HG02970 (cell line): ENCODE measurements at regions not wholly inside any gene's neighbourhood (a gene's known extent, or its start where the extent isn't known, plus 50 kb on each side); places are given as distances from the start of the nearest gene placed in this dataset.

Experiments used
- ATAC-seq: cut with Tn5 transposase; IDR thresholded peaks from one replicate; pipeline ENCODE4 v1.9.1; 2021; ENCODE audit warnings: mild to moderate bottlenecking, moderate library complexity, moderate number of reproducible peaks; ENCODE audit not compliant: unreplicated experiment, low FRiP score

GRCh38 chr11:127238321-127238720 lies 237.8 kb upstream of the KIRREL3 start:
- no peak for ATAC-seq

DNA sequence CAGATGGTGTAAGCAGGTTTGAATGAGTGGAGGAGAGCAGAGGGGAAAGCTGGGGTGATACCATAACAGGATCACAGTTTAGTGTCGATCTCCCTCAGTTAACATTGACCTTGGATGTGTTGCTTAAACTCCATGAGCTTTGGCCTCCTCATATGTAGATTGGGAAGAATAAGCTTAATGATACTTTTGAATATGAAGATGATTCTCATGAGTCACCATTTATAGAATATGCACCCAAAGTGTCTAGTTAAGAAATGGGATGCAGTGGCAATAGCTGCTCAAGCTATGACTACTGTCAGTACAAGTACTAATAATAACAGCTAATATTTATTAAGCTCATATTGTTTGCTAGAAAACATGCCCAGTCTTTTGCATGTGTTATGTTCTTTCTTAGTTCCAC lies 236.2 kb upstream of the KIRREL3 start:
- no peak for ATAC-seq

DNA sequence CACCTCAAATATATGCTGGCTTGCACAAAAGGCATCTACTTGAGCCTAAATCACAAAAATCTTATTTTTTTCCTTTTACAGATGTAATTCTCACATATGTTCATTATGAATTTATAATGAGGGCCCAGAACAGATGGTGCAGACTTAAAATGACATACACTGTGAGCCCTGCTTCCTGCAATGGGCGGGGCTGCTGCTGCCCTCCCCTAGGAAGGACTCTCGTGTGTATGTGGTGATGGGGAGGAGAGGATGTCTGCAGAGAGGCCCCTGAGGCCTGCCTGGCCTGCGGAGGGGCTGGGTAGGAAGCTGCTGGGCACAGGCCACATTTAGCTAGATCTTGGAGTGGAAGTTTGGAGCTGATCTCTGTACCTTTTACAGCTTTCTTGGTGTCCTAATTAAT lies 233.4 kb upstream of the KIRREL3 start:
- no peak for ATAC-seq

DNA sequence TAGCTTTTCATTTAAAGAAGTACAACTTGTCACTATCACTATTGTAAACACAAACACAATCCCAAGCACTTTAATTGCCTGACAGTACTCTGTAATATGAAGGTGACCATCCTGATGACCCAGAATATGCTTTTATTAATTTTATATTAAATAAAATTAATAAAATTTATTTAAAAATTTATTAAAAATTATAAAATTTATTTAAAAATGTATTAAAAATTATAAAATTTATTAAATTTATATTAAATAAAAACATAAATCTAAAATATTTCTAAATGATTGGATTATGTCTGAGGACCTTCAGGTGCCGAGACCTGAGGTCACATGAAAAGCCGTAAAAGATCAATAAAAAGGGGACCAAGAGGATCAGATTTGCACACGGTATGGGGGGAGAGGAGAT lies 229.8 kb upstream of the KIRREL3 start:
- no peak for ATAC-seq

- ATAC-seq: no peak
Measured at GRCh38 chr11:127226949-127227348, 226.4 kb upstream of the KIRREL3 start.

DNA sequence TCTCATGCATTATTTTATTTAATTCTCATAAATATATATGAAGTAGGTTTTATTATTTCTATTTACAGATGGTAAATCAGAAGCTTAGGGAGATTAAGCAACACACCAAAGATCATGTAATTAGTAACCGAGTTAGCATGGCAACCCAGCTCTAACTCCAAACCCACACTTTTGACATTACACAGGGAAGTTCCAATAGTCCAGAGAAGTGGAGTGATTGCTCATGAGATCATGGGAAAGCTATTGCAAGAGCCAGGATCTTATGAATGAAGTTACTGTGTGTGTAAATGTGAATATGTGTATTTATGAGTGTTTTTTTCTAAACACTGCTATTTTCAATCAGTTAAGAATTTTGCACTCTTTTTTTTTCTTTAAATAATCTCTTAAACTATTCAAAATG lies 225.8 kb upstream of the KIRREL3 start:
- no peak for ATAC-seq

- no peak for ATAC-seq
Measured at GRCh38 chr11:127225619-127226018, 225.0 kb upstream of the KIRREL3 start.

GRCh38 chr11:127224276-127224675 lies 223.7 kb upstream of the KIRREL3 start:
- ATAC-seq: no peak

- no peak for ATAC-seq
Measured at GRCh38 chr11:127223633-127224032, 223.1 kb upstream of the KIRREL3 start.

DNA sequence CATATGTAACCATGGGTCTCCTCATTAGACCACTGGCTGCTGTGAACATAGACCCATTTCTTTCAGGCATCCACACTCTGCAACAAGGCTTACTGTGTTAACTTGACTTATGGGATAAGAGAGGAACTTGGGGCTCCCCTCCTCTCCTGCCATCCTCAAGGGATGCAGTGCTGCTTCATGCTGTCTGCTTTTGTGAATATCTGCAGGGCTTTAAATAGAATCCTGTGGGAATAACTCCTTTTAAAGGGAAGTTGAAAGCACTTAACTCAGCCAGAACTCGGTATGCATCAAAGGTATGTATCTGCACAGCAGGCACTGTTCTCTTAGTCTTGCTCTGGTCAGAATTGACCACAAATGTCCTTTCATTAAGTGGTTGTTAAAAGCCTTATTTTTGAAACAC lies 222.5 kb upstream of the KIRREL3 start:
- ATAC-seq: no peak

DNA sequence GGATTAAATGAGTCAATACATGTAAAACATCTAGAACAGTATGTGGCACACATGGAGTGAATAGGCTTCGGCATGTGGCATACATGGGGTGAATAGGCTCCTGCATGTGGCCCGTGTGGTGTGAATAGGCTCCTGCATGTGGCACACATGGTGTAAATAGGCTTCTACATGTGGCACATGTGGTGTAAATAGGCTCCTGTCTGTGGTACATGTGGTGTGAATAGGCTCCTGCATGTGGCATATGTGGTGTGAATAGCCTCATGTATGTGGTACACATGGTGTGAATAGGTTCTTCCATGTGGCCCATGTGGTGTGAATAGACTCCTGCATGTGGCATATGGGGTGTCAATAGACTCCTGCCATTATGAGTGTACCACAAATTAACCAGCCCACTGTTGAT lies 219.1 kb upstream of the KIRREL3 start:
- ATAC-seq: no peak

DNA sequence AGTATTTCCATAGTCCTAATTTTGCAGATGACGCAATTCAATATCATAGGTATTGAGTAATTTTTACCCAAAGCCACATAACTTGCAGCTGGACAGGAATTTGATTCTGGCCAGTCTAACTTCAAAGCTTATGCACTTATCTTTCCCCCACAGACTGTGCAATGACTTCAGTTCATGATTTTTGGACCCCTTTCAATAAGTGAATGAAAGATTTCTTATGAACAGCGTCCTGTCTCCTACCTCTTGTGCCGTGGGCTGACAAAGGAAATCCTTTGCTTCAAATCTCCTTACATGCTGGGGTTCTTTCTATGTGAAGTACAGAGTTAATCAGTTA lies 217.7 kb upstream of the KIRREL3 start:
- ATAC-seq: no peak

DNA sequence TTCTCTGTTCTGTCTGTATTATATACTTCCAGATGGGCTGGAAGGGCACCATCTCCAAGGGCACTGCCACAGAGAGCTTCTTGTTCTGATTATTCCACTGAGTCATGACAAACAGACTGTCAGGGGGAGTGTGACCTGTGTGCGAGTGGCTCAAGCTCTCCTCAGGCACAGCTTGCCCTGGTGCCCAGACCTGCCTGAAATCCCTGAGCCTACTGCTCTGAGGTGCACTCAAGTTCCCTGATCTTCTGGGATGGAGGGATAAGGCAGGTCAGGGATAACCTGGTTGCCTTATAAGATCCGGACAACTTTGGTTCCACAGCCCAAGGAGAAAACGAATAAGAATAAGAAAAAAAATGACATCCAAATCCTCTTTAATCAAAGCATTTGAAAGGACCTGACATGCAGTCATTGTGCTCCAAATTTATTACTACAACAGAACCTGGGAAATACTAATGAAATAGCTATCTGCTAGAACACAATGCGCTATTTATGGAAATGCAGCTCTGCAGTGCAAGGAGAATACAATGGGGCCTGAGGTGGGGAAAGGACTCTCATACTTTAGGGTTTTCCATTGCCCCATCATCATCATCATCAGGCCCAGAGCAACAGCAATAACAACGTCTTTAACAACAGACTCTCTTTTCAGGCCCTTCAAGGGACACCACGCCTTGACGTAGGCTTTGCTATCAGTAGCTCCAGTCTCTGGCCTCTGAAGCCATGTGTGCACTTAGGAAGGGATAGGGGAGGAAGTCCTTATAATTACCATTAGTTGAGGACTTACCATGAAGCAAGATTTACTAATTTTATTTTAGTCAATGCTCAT lies 217.1 kb upstream of the KIRREL3 start:
- ATAC-seq: no peak

- ATAC-seq: no peak
Measured at GRCh38 chr11:127205688-127206217, 205.2 kb upstream of the KIRREL3 start.

GRCh38 chr11:127203490-127203889 lies 202.9 kb upstream of the KIRREL3 start:
- no peak for ATAC-seq

DNA sequence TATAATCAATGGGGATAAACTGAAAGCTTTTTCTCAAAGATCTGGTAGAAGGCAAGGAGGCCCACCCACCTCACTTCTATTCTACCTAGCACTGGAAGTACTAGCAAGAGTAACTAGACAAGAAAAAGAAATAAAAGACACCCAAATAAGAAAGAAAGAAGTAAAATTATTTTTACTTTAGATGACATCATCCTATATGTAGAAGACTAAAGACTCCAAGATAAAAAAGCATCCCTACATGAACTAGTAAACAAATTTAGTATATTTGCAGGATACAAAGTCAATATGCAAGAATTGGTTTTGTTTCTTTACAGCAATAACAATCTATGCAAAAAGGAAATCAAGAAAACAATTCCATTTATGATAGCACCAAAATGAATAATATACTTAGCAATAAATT lies 201.5 kb upstream of the KIRREL3 start:
- ATAC-seq: no peak

DNA sequence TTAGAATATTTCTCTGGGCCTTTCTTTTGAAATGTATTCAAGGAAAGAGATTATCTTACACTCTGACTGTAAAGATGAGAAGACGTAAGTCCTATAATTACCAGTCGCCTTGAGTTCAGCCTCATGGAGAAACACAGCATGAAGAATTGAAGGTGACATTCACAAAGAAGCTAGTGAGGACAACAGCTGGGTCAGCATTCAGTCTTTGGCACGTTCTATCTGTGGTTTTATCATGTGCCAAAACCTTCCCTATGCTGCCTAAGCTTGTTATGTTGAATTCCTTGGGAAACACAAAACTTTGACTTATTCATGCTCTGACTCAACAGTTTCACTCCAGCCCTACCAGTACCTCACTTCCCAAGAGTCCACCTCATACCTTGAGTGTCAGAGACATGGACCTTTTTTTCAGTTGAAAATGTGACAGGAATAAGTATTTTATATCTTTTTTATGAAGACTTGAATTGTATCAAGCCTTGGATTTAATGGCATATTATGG lies 198.8 kb upstream of the KIRREL3 start:
- no peak for ATAC-seq

GRCh38 chr11:127195501-127196120 lies 195.0 kb upstream of the KIRREL3 start:
- ATAC-seq: no peak

DNA sequence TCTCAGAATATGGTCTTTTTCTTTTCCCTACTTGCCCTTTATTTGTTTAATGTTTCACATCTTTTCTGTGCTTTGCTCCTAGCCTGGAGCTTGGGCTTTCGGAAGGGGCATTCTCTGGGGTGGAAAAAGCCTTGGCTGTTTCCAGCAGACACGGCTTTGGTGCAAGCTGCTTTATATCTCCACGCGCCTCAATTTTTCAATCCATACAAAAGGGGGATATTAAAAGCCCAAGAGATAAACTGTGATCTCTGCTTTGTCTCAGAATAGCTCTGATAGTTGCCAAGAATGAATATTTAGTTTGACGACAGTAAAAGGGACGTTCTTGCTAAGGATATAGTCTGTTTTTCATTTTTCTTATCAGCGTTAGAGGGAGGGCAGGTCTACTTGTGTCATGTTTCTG lies 194.0 kb upstream of the KIRREL3 start:
- no peak for ATAC-seq

GRCh38 chr11:127193950-127194349 lies 193.4 kb upstream of the KIRREL3 start:
- no peak for ATAC-seq

GRCh38 chr11:127191689-127192088 lies 191.1 kb upstream of the KIRREL3 start:
- no peak for ATAC-seq

- no peak for ATAC-seq
Measured at GRCh38 chr11:127191261-127191660, 190.7 kb upstream of the KIRREL3 start.
